OCI-LY7 (cell line): ENCODE measurements at regions not wholly inside any gene's neighbourhood (a gene's known extent, or its start where the extent isn't known, plus 50 kb on each side); places are given as distances from the start of the nearest gene placed in this dataset.
"Not testable (repeated sequence)": the region's sequence is repeated elsewhere in the genome, so short reads cannot be mapped to it uniquely, and the experiment has no call there.

ENCODE experiments used
- BruUV-seq: library from RNA; stranded (reverse); fragments of 400-500 nt; replicated peaks from 2 replicates; lab custom pipeline; 2021; lab: Mats Ljungman, UMichigan
- CTCF ChIA-PET: fragments of 300-600 bp; sonication (Branson Sonifier 250); formaldehyde crosslinking; loops from one replicate; lab custom pipeline; 2022; ENCODE audit warnings: antibody characterized with exemption; ENCODE audit not compliant: unreplicated experiment; lab: Charles Lee
- POLR2A ChIA-PET: fragments of 300-600 bp; sonication (Branson Sonifier 250); formaldehyde crosslinking; loops from one replicate; lab custom pipeline; 2022; ENCODE audit warnings: antibody characterized with exemption; lab: Charles Lee
- DNase-seq: peaks from one replicate; pipeline ENCODE4 v3.0.0-alpha.2; 2015; ENCODE audit warnings: low spot score
- H2AFZ ChIP-seq: fragments of 200-600 bp; sonication (generic), shearing (Covaris generic); 2 replicates; pipeline ENCODE4 v1.6.1; 2014; ENCODE audit warnings: mild to moderate bottlenecking, antibody characterized with exemption, low read length, moderate library complexity
- H3K27ac ChIP-seq: fragments of 200-600 bp; sonication (generic); 2 replicates; pipeline ENCODE4 v1.5.1; 2014; ENCODE audit warnings: mixed run types, low read depth, mild to moderate bottlenecking, moderate library complexity, low read length, inconsistent platforms; ENCODE audit not compliant: poor library complexity, severe bottlenecking
- H3K36me3 ChIP-seq: fragments of 200-600 bp; sonication (generic); 2 replicates; pipeline ENCODE4 v1.6.1; 2014; ENCODE audit warnings: mild to moderate bottlenecking, antibody characterized with exemption, low read length, moderate library complexity, mixed read lengths; ENCODE audit not compliant: insufficient read depth
- H3K4me1 ChIP-seq: fragments of 200-600 bp; sonication (generic); 2 replicates; pipeline ENCODE4 v1.5.1; 2014; ENCODE audit warnings: mild to moderate bottlenecking, low read length; ENCODE audit not compliant: insufficient read depth, poor library complexity, severe bottlenecking
- H3K4me2 ChIP-seq: fragments of 200-600 bp; sonication (generic); 2 replicates; pipeline ENCODE4 v1.6.1; 2014; ENCODE audit warnings: mild to moderate bottlenecking, low read length
- H3K4me3 ChIP-seq: fragments of 200-600 bp; sonication (generic); 2 replicates; pipeline ENCODE4 v1.5.1; 2014; ENCODE audit warnings: mild to moderate bottlenecking, low read depth, low read length; ENCODE audit not compliant: poor library complexity, severe bottlenecking
- H3K79me2 ChIP-seq: fragments of 200-600 bp; sonication (generic); 2 replicates; pipeline ENCODE4 v1.6.1; 2016; ENCODE audit warnings: low read depth, mild to moderate bottlenecking, low read length, moderate library complexity, mixed read lengths; ENCODE audit not compliant: insufficient read depth
- H3K9me2 ChIP-seq: fragments of 200-600 bp; sonication (generic); 2 replicates; pipeline ENCODE4 v1.6.1; 2016; ENCODE audit warnings: mild to moderate bottlenecking, low read length, mixed read lengths; ENCODE audit not compliant: insufficient read depth
- H3K9me3 ChIP-seq: fragments of 200-600 bp; sonication (generic); 2 replicates; pipeline ENCODE4 v1.6.1; 2014; ENCODE audit warnings: mild to moderate bottlenecking, mixed run types, low read length, mixed read lengths
- H4K20me1 ChIP-seq: fragments of 200-600 bp; sonication (generic); 2 replicates; pipeline ENCODE4 v1.6.1; 2014; ENCODE audit warnings: mild to moderate bottlenecking, antibody characterized with exemption, low read length, moderate library complexity, mixed read lengths; ENCODE audit not compliant: insufficient read depth
- EZH2phosphoT487 ChIP-seq: fragments of 200-600 bp; sonication (generic); IDR thresholded peaks from 2 replicates; pipeline ENCODE4 v1.6.1; 2018; ENCODE audit warnings: low read depth, borderline replicate concordance, mild to moderate bottlenecking, mixed run types, antibody characterized with exemption, low read length, moderate library complexity, mixed read lengths
- intact Hi-C: fragments of 100-400 bp; cut with micrococcal nuclease; formaldehyde crosslinking; loops from one replicate; pipeline ENCODE4 v1.10.0; 2022; ENCODE audit not compliant: unreplicated experiment
- TF ChIP-seq, protein P1 (sequence below): fragments of 200-600 bp; sonication (generic); conservative IDR thresholded peaks from 2 replicates; pipeline ENCODE4 v1.5.1; 2014; ENCODE audit warnings: mild to moderate bottlenecking, antibody characterized with exemption, low read length, moderate library complexity, mixed read lengths

DNA sequence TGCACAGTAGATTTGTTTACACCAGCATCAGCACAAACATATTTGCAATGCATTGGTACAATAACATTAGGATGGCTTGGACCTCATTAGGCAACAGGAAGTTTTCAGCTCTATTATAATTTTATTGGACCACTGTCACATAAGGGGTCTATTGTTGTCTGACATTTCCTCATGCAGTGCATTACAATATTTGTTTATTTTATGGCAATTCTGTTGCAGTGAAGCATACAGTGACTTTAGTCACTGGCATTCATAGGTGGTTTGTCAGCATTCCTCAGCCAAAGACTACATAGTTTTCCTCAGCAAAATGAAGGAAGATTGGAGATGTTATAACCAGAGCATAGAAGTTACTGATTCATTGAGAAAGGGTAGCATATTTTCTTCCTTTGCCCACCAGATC, 1732.9 kb downstream of the PCDH9 start:
- Histone ChIP-seq H3K9me3 (no peaks in the 10 kb centered on the region), H3K4me2 (no peak overlapping the region)
- no peak for TF ChIP-seq EZH2phosphoT487
- TF ChIP-seq, protein P1, sequence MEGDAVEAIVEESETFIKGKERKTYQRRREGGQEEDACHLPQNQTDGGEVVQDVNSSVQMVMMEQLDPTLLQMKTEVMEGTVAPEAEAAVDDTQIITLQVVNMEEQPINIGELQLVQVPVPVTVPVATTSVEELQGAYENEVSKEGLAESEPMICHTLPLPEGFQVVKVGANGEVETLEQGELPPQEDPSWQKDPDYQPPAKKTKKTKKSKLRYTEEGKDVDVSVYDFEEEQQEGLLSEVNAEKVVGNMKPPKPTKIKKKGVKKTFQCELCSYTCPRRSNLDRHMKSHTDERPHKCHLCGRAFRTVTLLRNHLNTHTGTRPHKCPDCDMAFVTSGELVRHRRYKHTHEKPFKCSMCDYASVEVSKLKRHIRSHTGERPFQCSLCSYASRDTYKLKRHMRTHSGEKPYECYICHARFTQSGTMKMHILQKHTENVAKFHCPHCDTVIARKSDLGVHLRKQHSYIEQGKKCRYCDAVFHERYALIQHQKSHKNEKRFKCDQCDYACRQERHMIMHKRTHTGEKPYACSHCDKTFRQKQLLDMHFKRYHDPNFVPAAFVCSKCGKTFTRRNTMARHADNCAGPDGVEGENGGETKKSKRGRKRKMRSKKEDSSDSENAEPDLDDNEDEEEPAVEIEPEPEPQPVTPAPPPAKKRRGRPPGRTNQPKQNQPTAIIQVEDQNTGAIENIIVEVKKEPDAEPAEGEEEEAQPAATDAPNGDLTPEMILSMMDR = no peak

DNA sequence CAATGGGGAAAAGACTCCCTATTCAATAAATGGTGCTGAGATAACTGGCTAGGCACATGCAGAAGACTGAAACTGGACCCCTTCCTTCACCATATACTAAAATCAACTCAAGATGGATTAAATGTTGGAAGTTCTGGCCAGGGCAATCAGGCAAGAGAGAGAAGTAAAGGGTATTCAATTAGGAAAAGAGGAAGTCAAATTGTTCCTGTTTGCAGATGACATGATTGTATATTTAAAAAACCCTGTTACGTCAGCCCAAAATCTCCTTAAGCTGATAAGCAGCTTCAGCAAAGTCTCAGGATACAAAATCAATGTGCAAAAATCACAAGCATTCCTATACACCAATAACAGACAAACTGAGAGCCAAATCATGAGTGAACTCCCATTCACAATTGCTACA, 1739.4 kb downstream of the PCDH9 start:
- H3K9me3 ChIP-seq, intact Hi-C loops, H4K20me1 ChIP-seq, H3K9me2 ChIP-seq, H3K27ac ChIP-seq, H2AFZ ChIP-seq, H3K4me2 ChIP-seq, H3K79me2 ChIP-seq, CTCF ChIA-PET, H3K4me1 ChIP-seq, H3K4me3 ChIP-seq, POLR2A ChIA-PET, DNase-seq, BruUV-seq, H3K36me3 ChIP-seq: not testable (repeated sequence)

More for the DNA sequence above, 1732.9 kb downstream of the PCDH9 start:
- Histone ChIP-seq H4K20me1 (no peaks in the 10 kb centered on the region), H3K4me1 (no peaks in the 10 kb centered on the region), H3K36me3 (no peaks in the 10 kb centered on the region), H3K4me3 (no peak overlapping the region), H3K27ac (no peak overlapping the region), H2AFZ (no peak overlapping the region), H3K79me2 (no peaks in the 10 kb centered on the region), H3K9me2 (no peaks in the 10 kb centered on the region)
- intact Hi-C loops = no loop called here
- DNase-seq = no peak
- BruUV-seq = no TSS peak
- ChIA-PET POLR2A (interaction anchor here (0.5 kb wide), 1 partner anchor 32 kb away, joined by 8 read pairs; no protein-coding TSS in a partner anchor), CTCF (no interaction called here)

DNA sequence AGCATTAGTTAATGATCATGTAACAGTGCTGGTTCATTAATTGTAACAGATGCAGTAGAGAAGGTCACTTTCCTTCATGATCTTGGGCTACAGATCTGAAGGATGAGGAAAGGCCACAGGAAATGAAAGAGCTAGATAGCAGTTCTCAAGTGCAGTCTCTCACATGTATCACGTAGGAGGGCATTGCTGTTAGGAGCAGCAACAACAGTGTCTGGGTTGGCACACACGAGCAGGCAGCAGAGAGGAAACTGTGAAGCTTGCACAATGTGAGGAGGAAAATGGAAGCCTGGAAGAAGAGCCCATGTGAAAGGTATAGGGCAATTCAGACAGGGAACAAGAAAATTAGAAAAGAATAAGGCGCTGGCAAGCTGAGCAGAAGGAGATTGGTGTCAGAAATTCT, 1741.5 kb downstream of the PCDH9 start:
- H3K9me2 ChIP-seq = no peaks in the 10 kb centered on the region
- peak overlapping the region; percentile 22; the same call in 1 of the 2 replicates for H3K4me2 ChIP-seq
- TF ChIP-seq, protein P1 = no peak
- no peak for TF ChIP-seq EZH2phosphoT487
- ChIA-PET CTCF (no interaction called here), POLR2A (interaction anchor here (0.6 kb wide), 1 partner anchor 259 kb away, joined by 3 read pairs; no protein-coding TSS in a partner anchor)
- H4K20me1 ChIP-seq = no peaks in the 10 kb centered on the region
- H3K4me3 ChIP-seq = no peak overlapping the region
- no peak overlapping the region for H3K27ac ChIP-seq
- BruUV-seq = no TSS peak
- intact Hi-C loops = no loop called here
- H3K4me1 ChIP-seq = no peaks in the 10 kb centered on the region
- no peaks in the 10 kb centered on the region for H3K9me3 ChIP-seq
- H3K79me2 ChIP-seq = no peaks in the 10 kb centered on the region
- no peak overlapping the region for H2AFZ ChIP-seq
- no peaks in the 10 kb centered on the region for H3K36me3 ChIP-seq
- no peak for DNase-seq
